ENCODE measurements at regions not wholly inside any gene's neighbourhood (a gene's known extent, or its start where the extent isn't known, plus 50 kb on each side); places are given as distances from the start of the nearest gene placed in this dataset.

DNA sequence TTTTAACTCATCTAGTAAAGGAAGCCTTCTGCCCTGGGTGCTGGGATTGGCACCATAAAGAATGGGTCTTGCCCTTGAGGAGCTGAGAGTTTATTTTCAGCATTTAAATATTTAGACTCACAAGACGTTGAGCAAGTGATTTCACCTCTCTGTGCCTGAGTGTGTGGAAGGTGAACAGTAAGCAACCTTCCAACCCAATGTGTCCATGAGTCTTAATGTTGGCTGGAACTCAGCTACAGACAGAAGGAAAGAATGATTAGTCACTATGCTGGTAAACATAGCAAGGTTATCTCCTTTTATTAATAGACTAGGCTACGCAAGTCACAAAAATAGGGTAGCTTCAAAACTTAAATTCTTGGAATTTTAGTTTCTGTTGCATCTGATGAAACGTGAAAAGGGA lies 277.4 kb upstream of the GATB start:
- Histone ChIP-seq H3K9me3 (ENCODE audit: control insufficient read depth in 1 of 2, insufficient read depth in 1 of 2, low read depth in 1 of 2, low read length in 2 of 2) (no peaks in the 10 kb centered on the region; a peak in 1 of 4 replicates), H3K36me3 (ENCODE audit: control insufficient read depth in 1 of 2, insufficient read depth in 2 of 2, low read length in 2 of 2) (no peaks in the 10 kb centered on the region), H3K4me3 (replicated peaks in 1 of 2; ENCODE audit: low read depth in 1 of 2, low read length in 2 of 2) (no peak overlapping the region), H3K27me3 (ENCODE audit: insufficient read depth, low read length) (no peaks in the 10 kb centered on the region), H3K9me2 (ENCODE audit: insufficient read depth) (no peaks in the 10 kb centered on the region), H3K79me2 (ENCODE audit: insufficient read depth, low read length) (no peaks in the 10 kb centered on the region), H3K27ac (ENCODE audit: low read depth, low read length) (no peak overlapping the region), H2AFZ (ENCODE audit: low read depth, low read length, poor library complexity, severe bottlenecking) (no peak overlapping the region), H3K9ac (ENCODE audit: low read length) (no peak overlapping the region), H3K4me2 (ENCODE audit: low read length) (no peak overlapping the region), H4K20me1 (ENCODE audit: insufficient read depth) (no peaks in the 10 kb centered on the region), H3K4me1 (ENCODE audit: control insufficient read depth in 1 of 2, insufficient read depth in 2 of 2, low read length in 2 of 2) (no peaks in the 10 kb centered on the region)
- DNase-seq (ENCODE audit: low read depth, low spot score) = no peak
- ChIA-PET POLR2A (no interaction called here), CTCF (no interaction called here), RAD21 (ENCODE audit: low non-redundant PET in 1 of 2, low total read pairs in 2 of 2, uncharacterized antibody in 2 of 2, unreplicated experiment in 2 of 2) (no interaction called here)
- no peak for TF ChIP-seq JUND (IDR thresholded peaks at IDR 0.05)
- no peak for TF ChIP-seq CBX3 (IDR thresholded peaks at IDR 0.05; ENCODE audit: low read depth)
- TF ChIP-seq POLR2A (IDR thresholded peaks at IDR 0.05; ENCODE audit: borderline replicate concordance, extremely low read depth, insufficient read depth, insufficient read length) = no peak
- BruUV-seq (replicated peaks) = no TSS peak
- no peak for ATAC-seq
- intact Hi-C loops (cut with micrococcal nuclease) = no loop called here

DNA sequence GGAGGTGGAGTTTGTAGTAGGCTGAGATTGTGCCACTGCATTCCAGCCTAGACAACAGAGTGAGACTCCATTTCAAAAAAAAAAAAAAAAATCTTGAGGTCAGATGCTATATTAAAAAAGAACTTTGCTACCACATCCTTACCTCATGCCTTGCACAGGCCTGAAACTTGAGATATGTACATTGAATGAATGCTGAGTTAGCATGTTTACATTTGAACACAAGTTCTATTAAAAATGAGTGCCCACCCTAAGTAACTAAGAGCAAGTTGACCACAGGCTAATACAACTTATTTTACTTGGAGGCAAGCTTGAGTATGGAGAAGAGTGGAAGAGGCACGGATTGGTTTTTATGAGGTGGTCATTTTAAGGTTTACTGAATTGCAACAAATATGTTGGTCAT lies 276.6 kb upstream of the GATB start:
- H3K9me3 ChIP-seq (ENCODE audit: control insufficient read depth in 1 of 2, insufficient read depth in 1 of 2, low read depth in 1 of 2, low read length in 2 of 2) = no peaks in the 10 kb centered on the region
- no TSS peak for BruUV-seq (replicated peaks)
- ChIA-PET POLR2A (no interaction called here), RAD21 (ENCODE audit: low non-redundant PET in 1 of 2, low total read pairs in 2 of 2, uncharacterized antibody in 2 of 2, unreplicated experiment in 2 of 2) (no interaction called here), CTCF (no interaction called here)
- no peak overlapping the region for H3K27ac ChIP-seq (ENCODE audit: low read depth, low read length)
- H3K9me2 ChIP-seq (ENCODE audit: insufficient read depth) = no peaks in the 10 kb centered on the region
- no peak overlapping the region for H2AFZ ChIP-seq (ENCODE audit: low read depth, low read length, poor library complexity, severe bottlenecking)
- no peaks in the 10 kb centered on the region for H3K36me3 ChIP-seq (ENCODE audit: control insufficient read depth in 1 of 2, insufficient read depth in 2 of 2, low read length in 2 of 2)
- intact Hi-C loops (cut with micrococcal nuclease) = no loop called here
- H3K79me2 ChIP-seq (ENCODE audit: insufficient read depth, low read length) = no peaks in the 10 kb centered on the region
- TF ChIP-seq, protein P1, sequence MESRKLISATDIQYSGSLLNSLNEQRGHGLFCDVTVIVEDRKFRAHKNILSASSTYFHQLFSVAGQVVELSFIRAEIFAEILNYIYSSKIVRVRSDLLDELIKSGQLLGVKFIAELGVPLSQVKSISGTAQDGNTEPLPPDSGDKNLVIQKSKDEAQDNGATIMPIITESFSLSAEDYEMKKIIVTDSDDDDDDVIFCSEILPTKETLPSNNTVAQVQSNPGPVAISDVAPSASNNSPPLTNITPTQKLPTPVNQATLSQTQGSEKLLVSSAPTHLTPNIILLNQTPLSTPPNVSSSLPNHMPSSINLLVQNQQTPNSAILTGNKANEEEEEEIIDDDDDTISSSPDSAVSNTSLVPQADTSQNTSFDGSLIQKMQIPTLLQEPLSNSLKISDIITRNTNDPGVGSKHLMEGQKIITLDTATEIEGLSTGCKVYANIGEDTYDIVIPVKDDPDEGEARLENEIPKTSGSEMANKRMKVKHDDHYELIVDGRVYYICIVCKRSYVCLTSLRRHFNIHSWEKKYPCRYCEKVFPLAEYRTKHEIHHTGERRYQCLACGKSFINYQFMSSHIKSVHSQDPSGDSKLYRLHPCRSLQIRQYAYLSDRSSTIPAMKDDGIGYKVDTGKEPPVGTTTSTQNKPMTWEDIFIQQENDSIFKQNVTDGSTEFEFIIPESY (IDR thresholded peaks at IDR 0.05; ENCODE audit: extremely low read depth, insufficient replicate concordance, low read length) = no peak
- no peak for TF ChIP-seq FOSL1 (IDR thresholded peaks at IDR 0.05; ENCODE audit: low read depth)
- no peak for TF ChIP-seq CEBPB (IDR thresholded peaks at IDR 0.05; ENCODE audit: low read depth)
- no peaks in the 10 kb centered on the region for H4K20me1 ChIP-seq (ENCODE audit: insufficient read depth)
- H3K4me2 ChIP-seq (ENCODE audit: low read length) = no peak overlapping the region
- no peaks in the 10 kb centered on the region for H3K4me1 ChIP-seq (ENCODE audit: control insufficient read depth in 1 of 2, insufficient read depth in 2 of 2, low read length in 2 of 2)
- DNase-seq (ENCODE audit: low read depth, low spot score) (no peak), ATAC-seq (no peak)
- no peak overlapping the region for H3K4me3 ChIP-seq (replicated peaks in 1 of 2; ENCODE audit: low read depth in 1 of 2, low read length in 2 of 2)
- H3K9ac ChIP-seq (ENCODE audit: low read length) = no peak overlapping the region
- no peaks in the 10 kb centered on the region for H3K27me3 ChIP-seq (ENCODE audit: insufficient read depth, low read length)
